ENCODE measurements at regions not wholly inside any gene's neighbourhood (a gene's known extent, or its start where the extent isn't known, plus 50 kb on each side); places are given as distances from the start of the nearest gene placed in this dataset.

DNA sequence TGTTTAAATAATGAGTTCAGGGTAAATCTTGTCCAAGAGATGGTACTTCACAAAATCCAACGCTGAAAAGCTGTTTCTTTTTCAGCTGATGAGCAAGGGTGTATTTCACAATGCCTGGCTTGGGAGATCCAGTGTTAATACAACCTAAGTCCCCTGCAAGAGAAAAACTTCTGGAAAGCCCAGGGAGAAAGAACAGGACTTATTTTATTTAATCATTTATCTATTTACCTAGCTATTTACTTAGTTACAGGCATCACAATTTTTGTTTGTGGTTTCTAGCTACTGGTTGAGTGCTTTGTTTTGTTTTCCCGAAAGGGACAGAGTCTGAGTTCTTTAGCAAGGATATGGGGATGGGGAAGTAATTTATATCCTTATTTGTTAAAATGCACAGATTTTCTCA, 598.2 kb upstream of the SYT4 start:
- DNase-seq (ENCODE audit: low read depth) = no peak
- Histone ChIP-seq H4K20me1 (ENCODE audit: insufficient read depth, low read length) (no peaks in the 10 kb centered on the region), H2AFZ (ENCODE audit: low read depth, low read length) (no peak overlapping the region), H3K4me3 (ENCODE audit: insufficient read depth, low read depth, low read length) (no peak overlapping the region), H3K9me3 (ENCODE audit: insufficient read depth, low read depth, low read length) (no peaks in the 10 kb centered on the region), H3K4me2 (ENCODE audit: low read length) (no peak overlapping the region), H3K27ac (ENCODE audit: low read depth, low read length) (no peak overlapping the region), H3K79me2 (ENCODE audit: insufficient read depth, low read length) (no peaks in the 10 kb centered on the region), H3K4me1 (ENCODE audit: insufficient read depth, low read length) (no peaks in the 10 kb centered on the region), H3K9ac (ENCODE audit: low read length) (no peak overlapping the region), H3K27me3 (ENCODE audit: insufficient read depth, low read length) (no peaks in the 10 kb centered on the region), H3K36me3 (ENCODE audit: insufficient read depth, low read length) (no peaks in the 10 kb centered on the region)
- Mint-ChIP-seq H3K4me1 (ENCODE audit: low read depth, unreplicated experiment) (peaks cover 4% of the 10 kb centered on the region), H3K27me3 (ENCODE audit: low read depth, unreplicated experiment) (no peaks in the 10 kb centered on the region), H3K27ac (ENCODE audit: unreplicated experiment) (no peak overlapping the region), H3K4me3 (ENCODE audit: unreplicated experiment) (no peak overlapping the region), H3K9me3 (ENCODE audit: unreplicated experiment) (peaks cover 4% of the 10 kb centered on the region), H3K36me3 (ENCODE audit: low read depth, unreplicated experiment) (no peaks in the 10 kb centered on the region)
- no peak for FAIRE-seq
- TF ChIP-seq EZH2 (IDR thresholded peaks at IDR 0.05; ENCODE audit: insufficient read depth, low read length) = no peak
- TF ChIP-seq, protein P1, sequence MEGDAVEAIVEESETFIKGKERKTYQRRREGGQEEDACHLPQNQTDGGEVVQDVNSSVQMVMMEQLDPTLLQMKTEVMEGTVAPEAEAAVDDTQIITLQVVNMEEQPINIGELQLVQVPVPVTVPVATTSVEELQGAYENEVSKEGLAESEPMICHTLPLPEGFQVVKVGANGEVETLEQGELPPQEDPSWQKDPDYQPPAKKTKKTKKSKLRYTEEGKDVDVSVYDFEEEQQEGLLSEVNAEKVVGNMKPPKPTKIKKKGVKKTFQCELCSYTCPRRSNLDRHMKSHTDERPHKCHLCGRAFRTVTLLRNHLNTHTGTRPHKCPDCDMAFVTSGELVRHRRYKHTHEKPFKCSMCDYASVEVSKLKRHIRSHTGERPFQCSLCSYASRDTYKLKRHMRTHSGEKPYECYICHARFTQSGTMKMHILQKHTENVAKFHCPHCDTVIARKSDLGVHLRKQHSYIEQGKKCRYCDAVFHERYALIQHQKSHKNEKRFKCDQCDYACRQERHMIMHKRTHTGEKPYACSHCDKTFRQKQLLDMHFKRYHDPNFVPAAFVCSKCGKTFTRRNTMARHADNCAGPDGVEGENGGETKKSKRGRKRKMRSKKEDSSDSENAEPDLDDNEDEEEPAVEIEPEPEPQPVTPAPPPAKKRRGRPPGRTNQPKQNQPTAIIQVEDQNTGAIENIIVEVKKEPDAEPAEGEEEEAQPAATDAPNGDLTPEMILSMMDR (IDR thresholded peaks at IDR 0.05; ENCODE audit: insufficient read depth, low read depth, low read length) = no peak

DNA sequence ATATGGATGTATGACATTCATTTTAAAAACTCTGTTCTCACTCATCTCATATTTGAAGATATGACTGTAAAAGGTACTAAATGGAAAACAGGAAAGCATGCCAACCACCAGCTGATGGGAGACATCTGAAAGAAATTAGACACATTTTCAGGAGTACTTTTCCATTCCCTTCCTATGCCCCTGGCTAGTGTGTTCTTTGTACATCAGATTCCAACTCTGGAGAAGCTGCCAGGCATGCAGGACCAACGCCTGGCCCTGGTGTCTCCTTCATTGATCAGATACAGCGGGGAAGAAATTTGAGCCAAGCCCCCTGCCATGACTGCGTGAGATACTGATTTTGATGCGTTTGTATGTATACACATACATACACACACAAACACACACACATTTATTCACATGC, 599.0 kb upstream of the SYT4 start:
- H3K9me3 ChIP-seq (ENCODE audit: insufficient read depth, low read depth, low read length) = no peaks in the 10 kb centered on the region
- no peak overlapping the region for H2AFZ ChIP-seq (ENCODE audit: low read depth, low read length)
- no peak overlapping the region for H3K4me2 ChIP-seq (ENCODE audit: low read length)
- TF ChIP-seq, protein P1 (IDR thresholded peaks at IDR 0.05; ENCODE audit: insufficient read depth, low read depth, low read length) = no peak
- no peak for TF ChIP-seq EZH2 (IDR thresholded peaks at IDR 0.05; ENCODE audit: insufficient read depth, low read length)
- no peak overlapping the region for H3K9ac ChIP-seq (ENCODE audit: low read length)
- H3K4me1 ChIP-seq (ENCODE audit: insufficient read depth, low read length) = no peaks in the 10 kb centered on the region
- FAIRE-seq = no peak
- H4K20me1 ChIP-seq (ENCODE audit: insufficient read depth, low read length) = no peaks in the 10 kb centered on the region
- DNase-seq (ENCODE audit: low read depth) = no peak
- no peaks in the 10 kb centered on the region for H3K79me2 ChIP-seq (ENCODE audit: insufficient read depth, low read length)
- H3K36me3 ChIP-seq (ENCODE audit: insufficient read depth, low read length) = no peaks in the 10 kb centered on the region
- Mint-ChIP-seq H3K4me3 (ENCODE audit: unreplicated experiment) (no peak overlapping the region), H3K4me1 (ENCODE audit: low read depth, unreplicated experiment) (peaks cover 4% of the 10 kb centered on the region), H3K27ac (ENCODE audit: unreplicated experiment) (no peak overlapping the region), H3K27me3 (ENCODE audit: low read depth, unreplicated experiment) (no peaks in the 10 kb centered on the region), H3K9me3 (ENCODE audit: unreplicated experiment) (peaks cover 4% of the 10 kb centered on the region), H3K36me3 (ENCODE audit: low read depth, unreplicated experiment) (no peaks in the 10 kb centered on the region)
- no peak overlapping the region for H3K27ac ChIP-seq (ENCODE audit: low read depth, low read length)
- H3K27me3 ChIP-seq (ENCODE audit: insufficient read depth, low read length) = no peaks in the 10 kb centered on the region
- H3K4me3 ChIP-seq (ENCODE audit: insufficient read depth, low read depth, low read length) = no peak overlapping the region

DNA sequence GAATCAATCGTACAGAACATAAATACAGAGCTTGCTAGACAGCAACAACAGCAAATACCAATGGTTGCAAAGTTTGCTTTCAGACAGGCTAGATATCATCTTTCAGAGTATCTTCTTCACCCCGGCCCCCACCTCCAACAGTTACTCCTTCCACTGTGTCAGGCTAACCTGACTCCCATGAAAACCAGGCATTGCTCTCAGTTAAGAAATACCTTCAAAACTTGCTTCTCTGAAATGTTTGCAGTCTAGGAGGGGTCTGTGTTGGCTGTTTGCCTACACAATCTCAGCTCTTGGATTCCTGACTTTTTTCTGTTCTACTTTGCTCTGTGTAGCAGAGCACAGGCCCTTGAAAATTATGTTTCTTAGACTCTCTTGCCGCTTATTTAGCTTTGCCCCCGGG, 599.5 kb upstream of the SYT4 start:
- DNase-seq (ENCODE audit: low read depth) = no peak
- Mint-ChIP-seq H3K36me3 (ENCODE audit: low read depth, unreplicated experiment) (no peaks in the 10 kb centered on the region), H3K4me1 (ENCODE audit: low read depth, unreplicated experiment) (peaks cover 4% of the 10 kb centered on the region), H3K4me3 (ENCODE audit: unreplicated experiment) (no peak overlapping the region), H3K27ac (ENCODE audit: unreplicated experiment) (no peak overlapping the region), H3K27me3 (ENCODE audit: low read depth, unreplicated experiment) (no peaks in the 10 kb centered on the region), H3K9me3 (ENCODE audit: unreplicated experiment) (peaks cover 3% of the 10 kb centered on the region)
- no peak overlapping the region for H3K27ac ChIP-seq (ENCODE audit: low read depth, low read length)
- no peaks in the 10 kb centered on the region for H3K27me3 ChIP-seq (ENCODE audit: insufficient read depth, low read length)
- H3K4me1 ChIP-seq (ENCODE audit: insufficient read depth, low read length) = no peaks in the 10 kb centered on the region
- H4K20me1 ChIP-seq (ENCODE audit: insufficient read depth, low read length) = no peaks in the 10 kb centered on the region
- H3K9me3 ChIP-seq (ENCODE audit: insufficient read depth, low read depth, low read length) = no peaks in the 10 kb centered on the region
- H3K4me3 ChIP-seq (ENCODE audit: insufficient read depth, low read depth, low read length) = no peak overlapping the region
- FAIRE-seq = no peak
- TF ChIP-seq EZH2 (IDR thresholded peaks at IDR 0.05; ENCODE audit: insufficient read depth, low read length) = no peak
- TF ChIP-seq, protein P1 (IDR thresholded peaks at IDR 0.05; ENCODE audit: insufficient read depth, low read depth, low read length) = no peak
- no peak overlapping the region for H2AFZ ChIP-seq (ENCODE audit: low read depth, low read length)
- H3K36me3 ChIP-seq (ENCODE audit: insufficient read depth, low read length) = no peaks in the 10 kb centered on the region
- H3K9ac ChIP-seq (ENCODE audit: low read length) = no peak overlapping the region
- H3K4me2 ChIP-seq (ENCODE audit: low read length) = no peak overlapping the region
- H3K79me2 ChIP-seq (ENCODE audit: insufficient read depth, low read length) = no peaks in the 10 kb centered on the region
